ENCODE measurements at regions not wholly inside any gene's neighbourhood (a gene's known extent, or its start where the extent isn't known, plus 50 kb on each side); places are given as distances from the start of the nearest gene placed in this dataset.
"Not testable (repeated sequence)": the region's sequence is repeated elsewhere in the genome, so short reads cannot be mapped to it uniquely, and the experiment has no call there.

DNA sequence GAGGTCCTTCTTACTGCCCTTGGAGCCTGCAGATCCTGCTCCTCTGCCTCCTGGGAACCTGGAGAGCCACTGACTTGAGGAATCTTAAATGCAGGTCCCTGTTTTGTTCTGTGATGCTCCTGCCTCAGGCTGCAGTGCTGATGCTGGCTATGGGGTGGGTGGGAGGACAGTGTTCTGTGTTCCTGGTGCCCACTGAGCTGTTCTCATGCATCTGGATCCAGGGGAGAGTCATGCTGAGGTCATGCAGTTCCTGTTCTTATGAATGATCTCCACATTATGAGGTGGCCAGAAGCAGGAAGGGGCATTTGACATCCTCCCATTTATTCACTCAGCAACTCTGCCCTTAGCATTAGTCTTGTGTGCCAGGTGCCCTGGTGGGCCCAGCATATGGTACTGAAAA, 113.5 kb upstream of the KCNJ18 start:
- TF ChIP-seq, protein P1, sequence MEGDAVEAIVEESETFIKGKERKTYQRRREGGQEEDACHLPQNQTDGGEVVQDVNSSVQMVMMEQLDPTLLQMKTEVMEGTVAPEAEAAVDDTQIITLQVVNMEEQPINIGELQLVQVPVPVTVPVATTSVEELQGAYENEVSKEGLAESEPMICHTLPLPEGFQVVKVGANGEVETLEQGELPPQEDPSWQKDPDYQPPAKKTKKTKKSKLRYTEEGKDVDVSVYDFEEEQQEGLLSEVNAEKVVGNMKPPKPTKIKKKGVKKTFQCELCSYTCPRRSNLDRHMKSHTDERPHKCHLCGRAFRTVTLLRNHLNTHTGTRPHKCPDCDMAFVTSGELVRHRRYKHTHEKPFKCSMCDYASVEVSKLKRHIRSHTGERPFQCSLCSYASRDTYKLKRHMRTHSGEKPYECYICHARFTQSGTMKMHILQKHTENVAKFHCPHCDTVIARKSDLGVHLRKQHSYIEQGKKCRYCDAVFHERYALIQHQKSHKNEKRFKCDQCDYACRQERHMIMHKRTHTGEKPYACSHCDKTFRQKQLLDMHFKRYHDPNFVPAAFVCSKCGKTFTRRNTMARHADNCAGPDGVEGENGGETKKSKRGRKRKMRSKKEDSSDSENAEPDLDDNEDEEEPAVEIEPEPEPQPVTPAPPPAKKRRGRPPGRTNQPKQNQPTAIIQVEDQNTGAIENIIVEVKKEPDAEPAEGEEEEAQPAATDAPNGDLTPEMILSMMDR (IDR thresholded peaks at IDR 0.05) = not testable (repeated sequence)
- not testable (repeated sequence) for TF ChIP-seq EZH2phosphoT487, EZH2 (IDR thresholded peaks at IDR 0.05)
